ENCODE measurements at regions not wholly inside any gene's neighbourhood (a gene's known extent, or its start where the extent isn't known, plus 50 kb on each side); places are given as distances from the start of the nearest gene placed in this dataset.
A peak's percentile ranks its signal among the peaks of the same experiment; 100 is the strongest.

GRCh38 chr3:112742934-112743333 is 102.0 kb upstream of the CCDC80 start:
- intact Hi-C loops (cut with DNase I; ENCODE audit: low total_unique reads), result no loop called here
- peaks cover 6 to 13% of the 10 kb centered on the region in 2 donors for H3K4me1 ChIP-seq
- no peak overlapping the region for H3K4me3 ChIP-seq
- TF ChIP-seq POLR2A (IDR thresholded peaks at IDR 0.05) (no peak), CTCF (IDR thresholded peaks at IDR 0.05) (no peak)
- H3K9me3 ChIP-seq, result no peaks in the 10 kb centered on the region
- no peak for DNase-seq
- peak overlapping the region; percentile 49 to 60 for H3K27ac ChIP-seq
- H3K36me3 ChIP-seq, result no peaks in the 10 kb centered on the region
- H3K27me3 ChIP-seq, result no peaks in the 10 kb centered on the region

GRCh38 chr3:112741983-112742382 is 101.0 kb upstream of the CCDC80 start:
- Histone ChIP-seq H3K27me3 (no peaks in the 10 kb centered on the region), H3K4me1 (peaks cover 6 to 13% of the 10 kb centered on the region in 2 donors), H3K27ac (peak overlapping the region; percentile 49 to 60), H3K36me3 (no peaks in the 10 kb centered on the region), H3K9me3 (no peaks in the 10 kb centered on the region), H3K4me3 (no peak overlapping the region)
- DNase-seq, result no peak
- intact Hi-C loops (cut with DNase I; ENCODE audit: low total_unique reads), result no loop called here
- no peak for TF ChIP-seq CTCF (IDR thresholded peaks at IDR 0.05)
- TF ChIP-seq POLR2A (IDR thresholded peaks at IDR 0.05), result no peak

- intact Hi-C loops (cut with DNase I; ENCODE audit: low total_unique reads), result no loop called here
- peak overlapping the region in 1 of 2 donors; percentile 60 for H3K27ac ChIP-seq
- peaks cover 4 to 13% of the 10 kb centered on the region in 2 donors for H3K4me1 ChIP-seq
- H3K4me3 ChIP-seq, result no peak overlapping the region
- no peaks in the 10 kb centered on the region for H3K27me3 ChIP-seq
- no peaks in the 10 kb centered on the region for H3K9me3 ChIP-seq
- no peaks in the 10 kb centered on the region for H3K36me3 ChIP-seq
- DNase-seq, result no peak
- TF ChIP-seq POLR2A (IDR thresholded peaks at IDR 0.05) (no peak), CTCF (IDR thresholded peaks at IDR 0.05) (no peak)
Observed at GRCh38 chr3:112740835-112741234, 99.9 kb upstream of the CCDC80 start.

GRCh38 chr3:112739252-112739965 is 98.5 kb upstream of the CCDC80 start:
- H3K9me3 ChIP-seq, result no peaks in the 10 kb centered on the region
- no peak overlapping the region for H3K4me3 ChIP-seq
- peak overlapping the region in 1 of 2 donors; percentile 14 for H3K27ac ChIP-seq
- TF ChIP-seq CTCF (IDR thresholded peaks at IDR 0.05) (no peak), POLR2A (IDR thresholded peaks at IDR 0.05) (no peak)
- H3K36me3 ChIP-seq, result no peaks in the 10 kb centered on the region
- intact Hi-C loops (cut with DNase I; ENCODE audit: low total_unique reads), result loop anchor here (10.0 kb wide), 1 partner anchor 245 kb away; no protein-coding TSS in a partner anchor
- no peaks in the 10 kb centered on the region for H3K27me3 ChIP-seq
- peaks cover 0 to 4% of the 10 kb centered on the region in 2 donors for H3K4me1 ChIP-seq
- no peak for DNase-seq

- Histone ChIP-seq H3K4me1 (peaks cover 0 to 4% of the 10 kb centered on the region in 2 donors), H3K36me3 (no peaks in the 10 kb centered on the region), H3K27ac (no peak overlapping the region), H3K27me3 (no peaks in the 10 kb centered on the region), H3K4me3 (no peak overlapping the region), H3K9me3 (no peaks in the 10 kb centered on the region)
- DNase-seq, result no peak
- TF ChIP-seq CTCF (IDR thresholded peaks at IDR 0.05) (no peak), POLR2A (IDR thresholded peaks at IDR 0.05) (no peak)
- intact Hi-C loops (cut with DNase I; ENCODE audit: low total_unique reads), result loop anchor here (10.0 kb wide), 1 partner anchor 246 kb away; no protein-coding TSS in a partner anchor
Observed at GRCh38 chr3:112738366-112738765, 97.4 kb upstream of the CCDC80 start.

Data from uterus (tissue), 3 donors.